RWPE1 (cell line): ENCODE measurements at regions not wholly inside any gene's neighbourhood (a gene's known extent, or its start where the extent isn't known, plus 50 kb on each side); places are given as distances from the start of the nearest gene placed in this dataset.

ENCODE experiments used
- CTCF ChIA-PET: fragments of 350-600 bp; sonication (Branson Sonifier 250); formaldehyde crosslinking; extraction: SDS; loops from one replicate; lab custom pipeline; 2021; lab: Yijun Ruan, JAX
- POLR2A ChIA-PET: fragments of 400-600 bp; formaldehyde crosslinking; extraction: SDS; loops from one replicate; lab custom pipeline; 2020; ENCODE audit warnings: antibody characterized with exemption; ENCODE audit not compliant: low non-redundant PET; lab: Yijun Ruan, JAX
- DNase-seq: peaks from one replicate; pipeline ENCODE4 v3.0.0; 2012; ENCODE audit warnings: low spot score
- H3K27ac ChIP-seq: fragments of 450-650 bp; 2 replicates; pipeline ENCODE4 v1.5.1; 2017
- CTCF ChIP-seq: fragments of 450-650 bp; conservative IDR thresholded peaks from 2 replicates; pipeline ENCODE4 v1.5.1; 2017; ENCODE audit warnings: low read depth, mild to moderate bottlenecking

DNA sequence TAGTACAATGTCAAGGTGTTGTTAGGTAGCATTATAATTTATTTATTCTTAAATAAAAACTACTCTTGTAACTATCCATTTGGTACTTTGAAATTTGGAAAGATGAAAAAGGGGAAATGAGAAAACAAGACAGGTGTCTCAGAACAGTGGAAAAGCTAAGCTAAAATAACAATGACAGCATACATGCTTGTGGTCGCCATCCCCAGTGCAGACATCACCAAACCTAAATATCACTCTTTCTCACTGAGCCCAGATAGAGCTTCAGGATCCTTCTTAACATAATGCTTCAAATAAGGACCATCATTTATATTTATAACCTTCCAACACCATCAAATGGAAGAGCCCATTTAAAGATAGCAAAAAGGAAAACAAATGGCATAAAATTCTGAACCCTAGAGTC, 434.4 kb upstream of the BRINP1 start:
- TF ChIP-seq CTCF: no peak
- H3K27ac ChIP-seq: no peak overlapping the region
- ChIA-PET CTCF (no interaction called here), POLR2A (no interaction called here)
- DNase-seq: no peak

GRCh38 chr9:119802621-119803020, 433.4 kb upstream of the BRINP1 start:
- ChIA-PET CTCF (no interaction called here), POLR2A (no interaction called here)
- no peak for TF ChIP-seq CTCF
- no peak overlapping the region for H3K27ac ChIP-seq
- no peak for DNase-seq

DNA sequence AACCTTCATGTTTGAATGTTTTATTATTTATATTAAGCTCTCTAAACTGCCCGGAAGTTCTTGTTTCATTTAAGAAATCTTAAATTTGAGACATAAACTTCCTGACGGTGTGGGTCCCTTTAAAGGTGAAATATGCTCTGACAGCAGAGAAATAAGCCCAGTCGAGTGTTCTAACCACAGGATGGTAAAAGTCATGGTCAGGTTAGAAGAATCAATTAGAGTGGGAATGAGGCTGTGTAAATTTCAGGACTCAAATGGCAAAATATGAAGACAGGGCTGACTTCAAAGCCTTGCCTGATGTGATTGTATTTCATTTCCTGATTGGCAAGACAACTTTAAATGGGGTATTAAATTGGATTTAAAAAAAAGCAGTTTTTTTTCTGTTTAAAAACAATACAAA, 432.9 kb upstream of the BRINP1 start:
- no peak overlapping the region for H3K27ac ChIP-seq
- DNase-seq: no peak
- ChIA-PET POLR2A (no interaction called here), CTCF (no interaction called here)
- no peak for TF ChIP-seq CTCF

DNA sequence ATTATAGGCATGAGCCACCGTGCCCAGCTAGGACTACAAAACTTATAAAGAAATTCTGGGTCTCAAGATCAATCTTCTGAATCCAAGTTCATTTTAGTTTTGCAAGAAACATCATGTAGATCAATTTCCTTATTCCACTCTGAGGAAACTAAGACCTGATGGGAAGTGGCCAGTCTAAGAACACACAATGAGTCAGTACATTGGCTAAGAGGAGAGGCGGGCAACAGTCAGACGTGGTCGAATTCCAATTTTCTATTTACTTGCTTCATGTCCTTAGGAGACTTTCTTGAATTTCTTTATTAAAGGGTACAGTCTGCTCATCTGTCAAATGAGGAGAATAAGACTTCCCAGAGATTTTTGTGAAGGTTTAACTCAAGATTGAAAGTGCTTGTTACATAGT, 432.1 kb upstream of the BRINP1 start:
- no peak for TF ChIP-seq CTCF
- H3K27ac ChIP-seq: no peak overlapping the region
- CTCF ChIA-PET: no interaction called here
- DNase-seq: no peak
- POLR2A ChIA-PET: no interaction called here

DNA sequence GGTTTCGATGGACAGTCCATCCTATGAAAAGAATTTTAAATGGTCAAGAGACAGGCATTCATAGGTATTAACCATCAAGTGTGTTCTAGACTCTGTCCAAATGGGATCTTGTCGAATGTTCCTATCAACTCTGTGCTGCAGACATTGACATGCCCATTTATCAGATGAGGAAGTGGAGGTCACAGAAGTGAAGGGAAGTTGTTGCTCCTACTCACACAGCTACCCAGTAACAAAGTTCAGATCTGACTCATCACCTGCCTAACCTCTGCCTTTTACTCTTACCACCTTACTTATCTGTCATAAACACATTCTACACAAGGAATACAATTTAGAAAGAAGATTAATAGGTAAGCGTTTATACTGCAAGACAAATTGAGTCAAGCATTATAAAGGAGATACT, 426.2 kb upstream of the BRINP1 start:
- DNase-seq: no peak
- POLR2A ChIA-PET: no interaction called here
- CTCF ChIA-PET: interaction anchor here (0.6 kb wide), 1 partner anchor 128 kb away, joined by 4 read pairs; no protein-coding TSS in a partner anchor
- no peak overlapping the region for H3K27ac ChIP-seq
- TF ChIP-seq CTCF: no peak

GRCh38 chr9:119794836-119795235, 425.6 kb upstream of the BRINP1 start:
- CTCF ChIA-PET: no interaction called here

More at GRCh38 chr9:119794836-119795235, 425.6 kb upstream of the BRINP1 start:
- POLR2A ChIA-PET: no interaction called here
- DNase-seq: no peak
- no peak overlapping the region for H3K27ac ChIP-seq
- TF ChIP-seq CTCF: no peak
